NB4 (cell line): ENCODE measurements at regions not wholly inside any gene's neighbourhood (a gene's known extent, or its start where the extent isn't known, plus 50 kb on each side); places are given as distances from the start of the nearest gene placed in this dataset.

Source experiments
- CTCF ChIP-seq: IDR thresholded peaks from one replicate; pipeline ENCODE4 v1.5.1; 2012; ENCODE audit warnings: low read depth, low read length
- MAX ChIP-seq: IDR thresholded peaks from 2 replicates; pipeline ENCODE4 v1.6.1; 2011; ENCODE audit warnings: low read depth, low read length
- MYC ChIP-seq: IDR thresholded peaks from 2 replicates; pipeline ENCODE4 v1.6.1; 2011; ENCODE audit warnings: low read depth, low read length
- POLR2A ChIP-seq: IDR thresholded peaks from 2 replicates; pipeline ENCODE4 v1.6.1; 2011; ENCODE audit warnings: mild to moderate bottlenecking; ENCODE audit not compliant: insufficient read length; ENCODE audit errors: extremely low read depth

- TF ChIP-seq POLR2A (no peak), CTCF (no peak), MYC (no peak), MAX (no peak)
Observed at GRCh38 chr3:106508331-106508893, 639.6 kb upstream of the CBLB start.
